Right lobe of liver (tissue), 6 donors: ENCODE measurements at regions not wholly inside any gene's neighbourhood (a gene's known extent, or its start where the extent isn't known, plus 50 kb on each side); places are given as distances from the start of the nearest gene placed in this dataset.
"Not testable (repeated sequence)": the region's sequence is repeated elsewhere in the genome, so short reads cannot be mapped to it uniquely, and the experiment has no call there.

Experiments used
- ATAC-seq, 4 donors: fragments of 200-7000 bp; cut with Tn5 transposase; one replicate each; pipeline ENCODE4 v1.9.1; 2020; ENCODE audit warnings: mild to moderate bottlenecking in 4 of 4, moderate library complexity in 4 of 4
- DNase-seq, 3 donors: peaks; one replicate each; pipeline ENCODE4 v3.0.0-alpha.2; 2020
- H3K27ac ChIP-seq, 3 donors: fragments of 200-600 bp; one replicate each; pipeline ENCODE4 v1.8.0; 2022
- H3K27me3 ChIP-seq, 2 donors: fragments of 200-600 bp; one replicate each; pipeline ENCODE4 v1.8.0; 2022
- H3K36me3 ChIP-seq, 4 donors: fragments of 200-600 bp; sonication (generic) in 1 of 4; one replicate each; pipeline versions ENCODE4 v1.5.1 to v1.8.0; 2017 to 2022; ENCODE audit warnings: control low read depth in 1 of 4
- H3K4me1 ChIP-seq, 4 donors: fragments of 200-600 bp; sonication (generic) in 1 of 4; one replicate each; pipeline versions ENCODE4 v1.5.1 to v1.8.0; 2017 to 2022; ENCODE audit warnings: control low read depth in 1 of 4
- H3K4me3 ChIP-seq, 3 donors: fragments of 200-600 bp; one replicate each; pipeline ENCODE4 v1.8.0; 2022
- H3K9me3 ChIP-seq, 4 donors: fragments of 200-600 bp; sonication (generic) in 1 of 4; one replicate each; pipeline versions ENCODE4 v1.5.1 to v1.8.0; 2017 to 2022; ENCODE audit warnings: control low read depth in 1 of 4
- CTCF ChIP-seq, 4 donors: fragments of 200-600 bp in 3 of 4; fragments of 450-650 bp in 1 of 4; IDR thresholded peaks; one replicate each; pipeline versions ENCODE4 v1.5.1 to v1.8.0; 2016 to 2022; ENCODE audit warnings: antibody characterized with exemption in 4 of 4, mild to moderate bottlenecking in 2 of 4
- POLR2A ChIP-seq: fragments of 450-650 bp; IDR thresholded peaks from one replicate; pipeline ENCODE4 v1.6.1; 2017; ENCODE audit warnings: antibody characterized with exemption, mild to moderate bottlenecking
- WGBS: methylation state at CpG from one replicate; pipeline ENCODE4 v1.1.6; 2018; ENCODE audit warnings: low coverage, low lambda C conversion rate; ENCODE audit not compliant: insufficient coverage; ENCODE audit errors: missing lambda C conversion rate; 5-methylcytosine and 5-hydroxymethylcytosine counted together
- intact Hi-C, 2 donors: fragments of 100-400 bp; cut with DNase I; formaldehyde crosslinking; loops; one replicate each; pipeline versions ENCODE4 v1.11.2 to v1.14.1; 2022
- donor health status: DM: no; HTN: yes; CAD: no.
- donor health status: DM: no; HTN: no; CAD: no.
- donor health status: DM: no; HTN: no; CAD: no.
- donor health status: DM: no; HTN: yes; CAD: no.
- donor health status: DM: no; HTN: yes; CAD: no.

DNA sequence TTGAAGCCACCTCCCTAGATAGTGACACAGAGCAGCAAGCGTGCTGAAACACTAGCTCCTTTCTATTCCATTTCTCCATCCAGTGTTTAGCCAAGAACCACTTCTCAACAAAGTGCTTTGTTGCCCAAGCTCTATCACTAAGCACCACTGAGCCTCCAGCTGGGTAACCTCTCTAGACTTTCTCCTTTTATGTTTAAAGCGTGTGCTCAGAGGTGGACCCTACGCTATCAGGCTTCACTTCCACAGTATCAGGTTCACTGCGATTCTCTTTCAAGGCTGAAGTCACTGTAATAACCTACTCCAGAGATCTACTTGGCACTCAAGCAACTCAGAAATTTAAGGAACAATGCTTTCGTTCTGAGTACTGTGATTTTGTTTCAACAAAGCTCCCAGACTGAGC is 197.9 kb downstream of the LNPK start:
- intact Hi-C loops: no loop called here
- H3K9me3 ChIP-seq: no peaks in the 10 kb centered on the region
- no peak overlapping the region for H3K27ac ChIP-seq
- no peak for ATAC-seq
- H3K27me3 ChIP-seq: no peaks in the 10 kb centered on the region
- no peaks in the 10 kb centered on the region for H3K4me1 ChIP-seq
- 74% methylated on average over 5 of the region's 5 CpGs for WGBS
- DNase-seq: no peak
- H3K36me3 ChIP-seq: no peaks in the 10 kb centered on the region
- TF ChIP-seq CTCF (IDR thresholded peaks at IDR 0.05): no peak
- no peak for TF ChIP-seq POLR2A
- no peak overlapping the region for H3K4me3 ChIP-seq

DNA sequence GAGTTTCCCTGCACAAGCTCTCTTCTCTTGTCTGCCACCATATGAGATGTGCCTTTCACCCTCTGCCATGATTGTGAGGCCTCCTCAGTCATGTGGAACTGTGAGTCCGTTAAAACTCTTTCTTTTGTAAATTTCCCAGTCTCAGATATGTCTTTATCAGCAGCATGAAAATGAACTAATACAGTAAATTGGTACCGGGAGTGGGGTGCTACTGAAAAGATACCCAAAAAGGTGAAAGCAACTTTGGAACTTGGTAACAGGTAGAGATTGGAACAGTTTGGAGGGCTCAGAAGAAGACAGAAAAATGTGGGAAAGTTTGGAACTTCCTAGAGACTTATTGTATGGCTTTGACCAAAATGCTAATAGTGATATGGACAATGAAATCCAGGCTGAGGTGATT is 205.6 kb downstream of the LNPK start:
- WGBS: 83% methylated on average over 2 of the region's 2 CpGs
- H3K4me1 ChIP-seq, ATAC-seq, DNase-seq, H3K4me3 ChIP-seq, H3K27me3 ChIP-seq, intact Hi-C loops, H3K9me3 ChIP-seq, H3K36me3 ChIP-seq, H3K27ac ChIP-seq: not testable (repeated sequence)

GRCh38 chr2:175793648-175794047 is 208.4 kb downstream of the LNPK start:
- 20% methylated on average over 1 of the region's 3 CpGs for WGBS
- H3K9me3 ChIP-seq: no peaks in the 10 kb centered on the region
- no peaks in the 10 kb centered on the region for H3K27me3 ChIP-seq
- TF ChIP-seq POLR2A: no peak
- TF ChIP-seq CTCF (IDR thresholded peaks at IDR 0.05): no peak
- H3K27ac ChIP-seq: no peak overlapping the region
- no peak overlapping the region for H3K4me3 ChIP-seq
- intact Hi-C loops: no loop called here
- peaks cover 0 to 11% (median 0%) of the 10 kb centered on the region in 4 donors for H3K4me1 ChIP-seq
- no peaks in the 10 kb centered on the region for H3K36me3 ChIP-seq
- no peak for DNase-seq
- ATAC-seq: no peak

DNA sequence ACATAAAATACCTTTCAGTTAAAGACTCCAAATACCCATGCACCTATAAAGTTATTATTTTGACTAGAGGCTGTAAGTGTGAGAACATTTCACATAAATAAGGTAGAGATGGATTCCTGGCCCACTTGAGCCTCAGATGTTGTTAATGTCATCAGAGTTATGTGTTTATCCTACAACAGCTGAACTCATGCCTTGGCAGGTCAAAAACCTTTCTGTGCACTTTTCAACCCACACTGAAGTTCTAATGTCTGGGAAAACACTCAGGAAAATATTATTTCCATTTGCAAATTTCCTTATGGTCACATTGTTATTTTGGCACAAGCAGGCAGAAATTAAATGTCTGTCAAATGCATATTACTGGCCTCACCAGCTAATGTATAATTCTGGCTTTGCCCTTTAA is 209.2 kb downstream of the LNPK start:
- H3K27me3 ChIP-seq: no peaks in the 10 kb centered on the region
- no peak for TF ChIP-seq POLR2A
- no peak for TF ChIP-seq CTCF (IDR thresholded peaks at IDR 0.05)
- no peak overlapping the region for H3K4me3 ChIP-seq
- no peak overlapping the region for H3K27ac ChIP-seq
- intact Hi-C loops: no loop called here
- no peaks in the 10 kb centered on the region for H3K36me3 ChIP-seq
- H3K4me1 ChIP-seq: peaks cover 0 to 11% (median 0%) of the 10 kb centered on the region in 4 donors
- ATAC-seq (no peak), DNase-seq (no peak)
- H3K9me3 ChIP-seq: no peaks in the 10 kb centered on the region

GRCh38 chr2:175792199-175792598 is 209.9 kb downstream of the LNPK start:
- 84% methylated on average over 5 of the region's 5 CpGs for WGBS

More at GRCh38 chr2:175792199-175792598, 209.9 kb downstream of the LNPK start:
- Histone ChIP-seq H3K27me3 (no peaks in the 10 kb centered on the region), H3K27ac (no peak overlapping the region), H3K4me3 (no peak overlapping the region), H3K36me3 (no peaks in the 10 kb centered on the region), H3K9me3 (no peaks in the 10 kb centered on the region), H3K4me1 (peaks cover 0 to 11% (median 0%) of the 10 kb centered on the region in 4 donors)
- DNase-seq (no peak), ATAC-seq (no peak)
- intact Hi-C loops: no loop called here
- TF ChIP-seq CTCF (IDR thresholded peaks at IDR 0.05) (no peak), POLR2A (no peak)
